GM21515 (cell line): ENCODE measurements at regions not wholly inside any gene's neighbourhood (a gene's known extent, or its start where the extent isn't known, plus 50 kb on each side); places are given as distances from the start of the nearest gene placed in this dataset.

ENCODE experiments used
- ATAC-seq: cut with Tn5 transposase; IDR thresholded peaks from one replicate; pipeline ENCODE4 v1.9.1; 2021; ENCODE audit not compliant: unreplicated experiment

GRCh38 chr15:93296759-93297500, 207.9 kb upstream of the RGMA start:
- no peak for ATAC-seq

- ATAC-seq, result no peak
These were observed 205.9 kb upstream of the RGMA start for GRCh38 chr15:93294896-93295295.

- no peak for ATAC-seq
These were observed 205.1 kb upstream of the RGMA start for GRCh38 chr15:93294066-93294465.

- ATAC-seq, result no peak
These were observed 202.4 kb upstream of the RGMA start for GRCh38 chr15:93291380-93291779.

GRCh38 chr15:93290618-93290946, 201.6 kb upstream of the RGMA start:
- ATAC-seq, result no peak

GRCh38 chr15:93289941-93290617, 201.1 kb upstream of the RGMA start:
- no peak for ATAC-seq

GRCh38 chr15:93288728-93289294, 199.8 kb upstream of the RGMA start:
- ATAC-seq, result no peak

- no peak for ATAC-seq
These were observed 197.4 kb upstream of the RGMA start for GRCh38 chr15:93286446-93286845.

GRCh38 chr15:93283854-93284253, 194.8 kb upstream of the RGMA start:
- no peak for ATAC-seq

- no peak for ATAC-seq
These were observed 193.8 kb upstream of the RGMA start for GRCh38 chr15:93282808-93283207.

- ATAC-seq, result no peak
These were observed 189.8 kb upstream of the RGMA start for GRCh38 chr15:93278783-93279182.

GRCh38 chr15:93278006-93278405, 189.0 kb upstream of the RGMA start:
- no peak for ATAC-seq

GRCh38 chr15:93274257-93274656, 185.2 kb upstream of the RGMA start:
- ATAC-seq, result no peak

GRCh38 chr15:93271871-93272270, 182.9 kb upstream of the RGMA start:
- no peak for ATAC-seq

GRCh38 chr15:93270937-93271467, 182.0 kb upstream of the RGMA start:
- no peak for ATAC-seq

- ATAC-seq, result no peak
These were observed 179.1 kb upstream of the RGMA start for GRCh38 chr15:93268066-93268465.

- ATAC-seq, result no peak
These were observed 177.3 kb upstream of the RGMA start for GRCh38 chr15:93266291-93266690.

GRCh38 chr15:93265111-93265556, 176.1 kb upstream of the RGMA start:
- ATAC-seq, result no peak

- no peak for ATAC-seq
These were observed 172.8 kb upstream of the RGMA start for GRCh38 chr15:93261845-93262244.

GRCh38 chr15:93257920-93258319, 168.9 kb upstream of the RGMA start:
- ATAC-seq, result no peak

- ATAC-seq, result no peak
These were observed 164.7 kb upstream of the RGMA start for GRCh38 chr15:93253681-93254080.

GRCh38 chr15:93252780-93253179, 163.8 kb upstream of the RGMA start:
- ATAC-seq, result no peak
